ENCODE measurements at regions not wholly inside any gene's neighbourhood (a gene's known extent, or its start where the extent isn't known, plus 50 kb on each side); places are given as distances from the start of the nearest gene placed in this dataset.
"Not testable (repeated sequence)": the region's sequence is repeated elsewhere in the genome, so short reads cannot be mapped to it uniquely, and the experiment has no call there.

DNA sequence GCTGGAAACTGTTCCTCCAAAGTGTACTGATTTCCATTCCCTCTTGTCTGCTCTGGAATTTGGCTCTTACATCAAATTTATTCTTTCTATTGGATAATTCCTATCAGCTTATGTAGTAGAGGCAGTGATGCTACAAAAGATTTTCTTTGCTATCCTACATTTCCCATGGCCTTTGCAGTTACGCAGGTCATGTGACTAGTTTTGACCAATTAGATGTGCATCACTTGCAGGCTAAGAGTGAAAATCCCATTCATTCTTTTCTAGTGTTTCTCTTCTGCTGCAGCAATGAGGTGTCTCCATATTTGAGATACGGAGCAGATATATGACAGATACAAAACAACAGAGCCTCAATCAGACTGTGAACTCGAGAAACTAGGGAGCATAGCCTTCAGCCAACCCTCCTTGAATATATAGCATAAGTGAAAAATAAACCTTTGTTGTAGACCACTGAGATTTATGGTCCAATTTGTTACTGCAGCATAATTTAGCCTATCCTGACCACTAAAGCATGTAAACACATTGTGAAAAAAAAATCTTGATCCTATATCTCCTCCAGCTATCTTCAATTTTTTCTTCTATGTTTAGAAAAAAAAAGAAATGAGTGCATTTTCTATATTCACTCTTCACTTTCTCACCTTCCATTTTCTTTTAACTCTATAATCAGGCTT is 102.0 kb downstream of the HNMT start:
- DNase-seq = no peak

DNA sequence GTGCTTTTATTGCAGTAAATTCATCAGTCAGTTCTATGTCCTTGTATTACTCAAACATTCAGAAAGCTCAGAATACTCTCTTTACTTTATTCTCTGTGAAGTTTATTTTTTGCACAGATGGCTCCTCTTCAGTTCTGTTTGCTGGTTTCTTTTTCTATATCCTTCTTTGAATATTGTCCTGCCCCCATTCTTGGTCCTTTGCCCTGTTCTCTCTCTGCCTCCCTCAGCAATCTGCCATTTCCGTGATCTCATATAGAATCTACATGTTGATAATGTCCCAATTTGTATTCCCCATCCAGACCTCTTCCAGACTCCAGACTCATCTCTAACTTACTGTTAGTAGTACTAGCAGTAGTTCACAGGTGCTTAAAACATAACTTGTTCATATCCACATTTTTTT is 102.6 kb downstream of the HNMT start:
- DNase-seq = no peak

DNA sequence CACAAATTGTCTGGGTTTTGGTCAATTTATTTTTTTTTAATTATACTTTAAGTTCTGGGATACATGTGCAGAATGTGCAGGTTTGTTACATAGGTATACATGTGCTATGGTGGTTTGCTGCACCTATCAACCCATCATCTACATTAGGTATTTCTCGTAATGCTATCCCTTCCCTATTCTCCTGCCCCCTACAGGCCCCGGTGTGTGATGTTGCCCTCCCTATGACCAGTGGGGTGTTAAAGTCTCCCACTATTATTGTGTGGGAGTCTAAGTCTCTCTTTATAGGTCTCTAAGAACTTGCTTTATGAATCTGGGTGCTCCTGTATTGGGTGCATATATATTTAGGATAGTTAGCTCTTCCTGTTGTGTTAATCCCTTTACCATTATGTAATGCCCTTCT is 104.4 kb downstream of the HNMT start:
- DNase-seq = not testable (repeated sequence)

DNA sequence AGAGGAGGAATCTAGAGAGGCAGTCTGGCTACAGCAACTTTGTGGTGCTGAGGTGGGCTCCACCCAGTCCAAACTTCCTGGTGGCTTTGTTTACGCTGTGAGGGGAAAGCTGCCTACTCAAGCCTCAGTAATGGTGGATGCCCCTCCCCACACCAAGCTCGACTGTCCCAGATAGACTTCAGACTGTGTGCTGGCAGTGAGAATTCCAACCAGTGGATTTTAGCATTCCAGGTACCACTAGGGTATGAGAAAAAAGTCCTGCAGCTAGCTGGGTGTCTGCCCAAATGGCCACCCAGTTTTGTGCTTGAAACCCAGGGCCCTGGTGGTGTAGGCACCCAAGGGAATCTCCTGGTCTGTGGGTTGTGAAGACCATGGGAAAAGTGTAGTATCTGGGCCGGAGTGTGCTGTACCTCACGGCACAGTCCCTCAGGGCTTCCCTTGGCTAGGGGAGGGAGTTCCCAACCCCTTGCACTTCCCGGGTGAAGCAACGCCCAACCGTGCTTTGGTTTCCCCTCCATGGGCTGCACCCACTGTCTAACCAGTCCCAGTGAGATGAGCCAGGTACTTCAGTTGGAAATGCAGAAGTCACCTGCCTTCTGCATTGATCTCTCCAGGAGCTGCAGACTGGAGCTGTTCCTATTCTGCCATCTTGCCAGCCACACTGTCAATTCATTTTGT is 106.9 kb downstream of the HNMT start:
- not testable (repeated sequence) for DNase-seq

DNA sequence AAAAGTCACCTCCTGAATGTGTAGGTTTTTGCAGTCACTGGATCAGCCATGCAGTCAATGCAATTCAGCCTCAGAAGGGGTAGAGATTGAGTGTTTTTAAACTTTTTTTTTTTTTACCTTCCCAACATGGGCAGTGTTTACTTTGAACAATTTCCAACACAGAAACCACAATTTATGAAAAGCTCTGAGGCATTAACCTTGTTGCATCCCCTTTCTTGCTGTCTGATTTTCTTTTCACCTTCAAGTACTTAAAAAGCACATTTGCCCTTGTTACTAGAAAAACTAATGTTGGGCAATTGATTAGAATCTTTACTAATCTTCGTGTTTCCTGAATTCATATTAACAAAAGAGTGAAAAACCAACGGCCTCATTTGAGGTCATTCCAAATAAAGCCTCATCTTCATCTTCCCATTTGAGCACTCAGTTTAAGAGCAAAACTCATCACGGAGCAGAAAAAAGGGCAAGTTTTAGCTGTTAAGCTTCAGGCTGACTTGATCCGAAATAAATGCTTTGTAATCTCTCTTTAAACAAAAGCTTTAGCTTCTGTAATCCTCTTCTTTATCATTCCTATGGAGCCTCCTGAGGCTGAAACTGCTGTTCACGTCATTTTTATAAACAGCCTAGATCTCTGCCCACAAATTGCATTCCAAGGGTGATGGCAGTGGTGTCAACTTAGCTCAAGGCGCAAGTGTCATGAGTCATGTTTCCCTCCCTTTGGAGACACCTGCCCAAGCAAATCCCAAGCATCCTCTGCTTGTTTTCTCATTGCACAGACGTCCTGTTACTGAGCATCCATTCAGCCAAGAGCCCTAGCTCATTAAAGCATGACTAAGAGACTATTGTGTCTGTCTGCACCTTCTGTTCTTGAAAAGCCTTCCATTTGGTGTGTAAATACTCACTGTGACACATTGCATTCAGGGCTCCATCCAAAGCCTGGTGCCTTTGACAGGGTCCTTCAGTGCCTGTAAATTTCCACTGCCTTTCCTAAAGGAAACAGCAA is 107.7 kb downstream of the HNMT start:
- peak; percentile 96 for DNase-seq

DNA sequence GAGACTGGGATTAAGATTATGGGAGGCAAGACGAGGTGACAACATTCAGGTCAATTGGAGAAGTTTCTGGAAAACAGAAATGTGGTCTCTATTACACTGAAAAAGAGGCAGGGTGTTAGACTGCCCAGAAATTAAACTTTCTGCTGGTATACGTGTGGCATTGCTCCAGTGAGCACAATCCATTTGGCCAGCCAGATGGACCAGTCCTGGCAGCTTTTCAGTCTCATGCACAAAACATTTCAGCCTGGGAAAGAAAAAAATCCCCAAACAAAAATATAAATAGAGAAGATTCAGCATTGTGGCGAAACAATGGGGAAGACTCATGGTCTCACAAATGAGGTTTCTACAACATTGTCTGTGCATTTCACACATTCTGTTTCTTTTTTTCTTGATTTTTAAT is 113.9 kb downstream of the HNMT start:
- DNase-seq = no peak

DNA sequence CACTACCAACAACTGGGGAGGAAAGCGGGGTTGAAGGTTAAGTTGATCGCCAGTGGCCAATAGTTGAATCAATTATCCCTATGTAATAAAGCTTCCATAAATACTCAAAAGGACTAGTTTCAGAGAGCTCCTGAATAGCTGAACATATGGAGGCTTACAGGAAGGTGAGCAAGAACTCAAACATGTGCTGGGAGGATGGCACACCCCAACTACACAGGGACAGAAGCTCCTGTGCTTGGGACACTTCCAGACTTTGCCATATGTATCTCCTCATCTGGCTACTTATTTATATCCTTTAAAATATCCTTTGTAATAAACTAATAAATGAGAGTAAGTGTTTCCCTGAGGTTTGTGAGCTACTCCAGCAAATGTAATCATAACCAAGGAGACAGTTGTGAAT is 115.7 kb downstream of the HNMT start:
- DNase-seq = no peak

DNA sequence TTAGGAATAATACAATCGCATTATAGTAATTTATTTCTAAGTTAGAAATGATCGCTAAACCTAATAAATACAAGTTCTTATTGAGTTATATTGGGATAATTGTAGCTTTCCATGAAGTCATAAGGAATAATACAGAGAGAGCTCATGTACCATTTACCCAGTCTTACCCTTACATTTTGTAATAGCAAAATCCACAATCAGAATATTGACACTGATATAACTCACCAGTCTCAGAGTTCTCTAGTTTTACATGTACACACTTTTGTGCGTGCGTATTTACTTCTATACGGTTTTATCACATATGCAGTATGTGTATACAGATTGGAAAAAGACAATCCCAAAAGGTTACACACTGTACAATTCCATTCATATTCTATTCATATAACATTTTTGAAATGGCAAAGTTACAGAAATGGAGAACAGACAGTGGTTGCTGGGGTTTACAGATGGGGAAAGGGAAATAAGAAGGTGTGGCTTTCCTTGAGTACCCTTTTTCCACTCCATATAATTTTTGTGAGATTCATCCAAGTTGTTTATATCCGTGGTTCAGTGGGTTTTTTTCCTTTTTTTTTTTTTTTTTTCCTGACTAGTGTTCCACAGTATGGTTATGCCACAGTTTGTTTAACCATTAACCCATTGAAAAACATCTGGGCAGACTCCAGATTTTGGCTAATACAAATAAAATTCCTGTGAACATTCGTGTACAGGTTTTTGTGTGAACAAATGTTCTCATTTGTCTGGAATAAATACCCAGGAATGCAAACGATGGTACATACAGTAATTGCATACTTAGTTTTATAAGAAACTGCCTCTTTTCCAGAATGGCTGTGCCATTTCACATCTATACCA is 117.2 kb downstream of the HNMT start:
- no peak for DNase-seq

DNA sequence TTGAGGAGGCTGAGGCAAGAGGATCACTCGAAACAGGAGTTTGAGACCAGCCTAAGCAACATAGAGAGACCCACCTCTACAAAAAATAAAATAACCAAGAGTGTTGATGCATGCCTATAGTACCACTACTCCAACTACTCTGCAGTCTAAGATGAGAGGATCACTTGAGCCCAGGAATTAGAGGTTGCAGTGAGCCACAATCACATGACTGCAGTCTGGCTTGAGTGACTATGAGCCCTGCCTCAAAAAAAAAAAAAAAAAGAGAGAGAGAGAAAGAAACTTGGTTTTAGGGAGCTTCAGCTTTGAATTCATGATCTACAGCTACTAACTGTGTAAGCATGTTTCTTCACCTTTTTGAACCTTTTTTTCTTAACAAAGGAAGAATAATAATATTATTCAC is 119.9 kb downstream of the HNMT start:
- DNase-seq = no peak

DNA sequence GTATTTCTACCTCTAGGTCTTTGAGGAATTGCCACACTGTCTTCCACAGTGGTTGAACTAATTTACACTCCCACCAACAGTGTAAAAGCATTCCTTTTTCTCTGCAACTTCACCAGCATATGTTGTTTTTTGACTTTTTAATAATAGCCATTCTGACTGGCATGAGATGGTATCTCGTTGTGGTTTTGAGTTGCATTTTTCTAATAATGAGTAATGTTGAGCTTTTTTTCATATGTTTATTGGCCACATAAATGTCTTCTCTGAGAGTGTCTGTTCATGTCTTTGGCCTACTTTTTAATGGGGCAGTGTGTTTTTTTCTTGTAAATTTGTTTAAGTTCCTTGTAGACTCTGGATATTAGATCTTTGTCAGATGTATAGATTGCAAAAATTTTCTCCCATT is 121.2 kb downstream of the HNMT start:
- not testable (repeated sequence) for DNase-seq

DNA sequence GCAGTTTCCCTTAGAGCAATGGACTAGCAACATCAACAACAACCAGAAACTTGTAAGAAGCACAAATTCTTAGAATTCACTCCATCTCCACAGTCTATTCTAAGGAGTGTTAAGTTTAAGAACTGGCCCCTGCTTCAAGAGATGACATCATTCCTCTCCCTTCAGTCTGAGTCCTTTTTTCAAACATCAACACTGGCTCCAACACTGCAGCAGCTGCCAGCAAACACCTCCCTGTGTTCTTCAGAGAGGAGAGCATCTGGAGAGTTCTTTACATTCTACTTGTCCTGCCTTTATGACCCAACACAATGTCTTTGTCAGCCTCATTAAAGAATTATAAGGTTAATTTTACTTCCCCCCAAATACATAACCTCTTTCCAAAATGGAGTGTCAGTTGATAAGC is 122.3 kb downstream of the HNMT start:
- DNase-seq = no peak

DNA sequence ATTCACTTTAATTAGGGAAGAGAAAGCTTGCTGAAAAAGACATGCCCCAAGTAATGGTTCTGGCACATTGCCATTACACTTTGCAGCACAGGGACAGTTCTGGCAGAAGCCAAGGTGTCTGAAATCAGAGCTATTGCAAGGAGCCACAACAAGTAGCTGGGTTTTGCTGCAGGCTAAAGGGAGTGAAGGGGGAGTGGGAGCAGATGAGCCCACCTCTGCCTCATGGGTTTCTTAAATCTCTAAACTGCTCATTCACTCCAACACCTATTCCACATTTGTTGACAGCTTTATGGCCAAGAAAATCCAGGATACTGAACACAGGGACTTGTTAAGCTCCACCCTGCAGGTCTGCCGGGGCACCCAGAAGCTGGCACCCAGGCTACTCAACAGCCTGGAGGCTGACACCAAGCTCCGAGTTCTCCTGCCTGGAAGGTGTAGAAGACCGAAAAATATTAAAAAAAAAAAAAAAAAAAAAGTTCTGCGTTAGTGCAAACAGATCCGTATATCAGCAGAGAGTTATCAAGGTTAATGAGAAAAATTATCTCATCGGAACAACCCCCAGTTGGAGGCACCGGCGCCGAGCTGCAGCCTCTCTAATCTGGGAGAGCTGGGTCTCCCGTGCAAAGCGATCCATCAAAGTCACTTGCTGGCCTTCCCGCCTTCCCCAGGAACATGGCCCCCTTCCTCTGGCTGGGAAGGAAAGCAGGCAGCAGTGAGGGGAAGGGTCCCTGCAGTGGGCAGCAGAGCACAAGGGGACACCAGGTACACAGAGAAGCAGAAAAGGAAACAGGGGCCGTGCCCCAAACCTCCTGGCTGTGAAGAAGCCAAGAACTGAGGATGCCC is 123.7 kb downstream of the HNMT start:
- DNase-seq = peak; percentile 61

DNA sequence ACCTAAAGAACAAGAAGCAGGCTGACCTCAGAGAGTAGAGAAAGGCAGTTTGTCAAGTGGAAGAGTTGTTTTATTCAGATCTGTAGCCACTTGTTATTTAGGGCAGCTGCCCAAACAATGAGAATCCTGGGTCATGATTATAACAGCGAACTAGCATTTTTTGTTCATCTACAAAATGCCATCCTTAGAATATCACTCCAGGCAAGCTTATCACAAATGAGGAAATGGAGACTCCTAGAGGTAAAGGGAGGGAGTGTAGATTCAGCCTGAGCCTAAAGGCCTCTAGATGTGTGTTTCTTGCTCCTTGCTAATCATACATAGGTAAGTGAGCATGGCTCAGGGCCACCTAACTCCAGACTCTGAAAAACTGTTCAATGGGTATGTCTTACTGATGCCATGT is 126.1 kb downstream of the HNMT start:
- no peak for DNase-seq

DNA sequence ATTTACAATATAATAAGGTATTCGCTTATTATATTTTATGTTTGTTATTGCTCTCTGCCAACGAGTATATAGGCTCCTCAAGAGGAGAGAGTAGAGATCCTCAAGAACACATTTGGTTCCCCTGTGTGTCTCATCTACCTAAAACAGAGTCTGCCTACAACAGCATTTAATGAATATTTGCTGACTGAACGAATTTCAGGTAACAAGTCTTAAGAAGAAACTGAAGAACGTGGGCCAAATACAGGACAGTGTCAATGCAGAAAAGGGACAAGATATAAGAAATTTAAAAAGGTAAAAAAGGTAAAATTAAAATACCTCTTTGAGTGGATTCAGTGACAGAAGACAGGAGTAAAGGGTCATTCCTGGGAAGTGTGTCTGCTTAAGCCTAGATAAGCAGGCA is 129.2 kb downstream of the HNMT start:
- no peak for DNase-seq

DNA sequence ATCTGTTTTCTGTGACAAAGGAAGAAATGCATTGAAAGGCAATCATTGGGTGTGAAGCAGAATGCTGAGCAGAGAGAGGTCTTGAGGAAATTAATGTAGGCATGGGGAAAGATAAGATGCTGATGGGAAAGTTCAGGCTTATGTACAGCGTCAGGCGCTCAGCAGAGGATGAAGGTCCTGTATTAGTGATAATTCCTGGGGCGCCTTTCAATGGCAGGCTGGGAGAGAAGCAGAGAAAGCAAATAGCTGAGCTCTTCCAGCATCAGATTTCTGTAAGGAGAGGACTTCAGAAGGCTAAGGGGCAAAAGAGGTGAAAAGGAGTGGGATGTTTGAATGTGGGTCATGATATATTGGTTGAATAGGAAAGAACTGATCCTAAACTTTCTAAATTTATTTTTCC is 129.8 kb downstream of the HNMT start:
- DNase-seq = no peak

DNA sequence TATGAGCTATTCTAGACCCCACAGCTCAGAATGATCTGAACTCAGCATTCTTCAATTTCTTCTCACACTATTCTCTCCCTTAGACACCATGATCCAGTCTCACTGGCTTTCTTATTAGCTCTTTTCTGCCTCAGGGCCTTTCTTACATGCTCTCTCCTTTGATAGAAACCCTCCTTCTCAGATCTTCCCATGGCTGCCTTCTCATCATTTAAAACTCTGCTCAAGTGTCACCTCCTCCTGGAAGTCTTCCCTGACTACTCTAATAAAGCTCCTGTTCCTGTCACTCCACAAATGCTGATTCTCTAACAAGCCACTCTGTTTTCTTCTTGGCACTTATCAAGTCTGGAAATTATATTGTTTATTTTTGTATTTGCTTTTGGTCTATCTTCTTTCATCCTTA is 131.1 kb downstream of the HNMT start:
- no peak for DNase-seq

DNA sequence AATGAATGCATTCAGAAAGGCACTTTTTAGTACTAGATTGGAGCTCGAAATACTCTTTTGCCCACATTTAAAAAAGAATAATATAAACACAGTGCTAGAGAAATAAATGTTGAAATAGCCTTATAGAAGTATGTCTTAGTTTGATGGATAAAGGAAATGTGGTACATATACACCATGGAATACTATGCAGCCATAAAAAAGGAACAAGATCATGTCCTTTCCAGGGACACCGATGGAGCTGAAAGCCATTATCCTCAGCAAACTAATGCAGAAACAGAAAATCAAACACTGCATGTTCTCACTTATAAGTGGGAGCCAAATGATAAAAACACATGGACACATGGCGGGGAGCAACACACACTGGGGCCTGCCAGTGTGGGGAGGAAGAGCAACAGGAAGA is 135.0 kb downstream of the HNMT start:
- DNase-seq = not testable (repeated sequence)

DNA sequence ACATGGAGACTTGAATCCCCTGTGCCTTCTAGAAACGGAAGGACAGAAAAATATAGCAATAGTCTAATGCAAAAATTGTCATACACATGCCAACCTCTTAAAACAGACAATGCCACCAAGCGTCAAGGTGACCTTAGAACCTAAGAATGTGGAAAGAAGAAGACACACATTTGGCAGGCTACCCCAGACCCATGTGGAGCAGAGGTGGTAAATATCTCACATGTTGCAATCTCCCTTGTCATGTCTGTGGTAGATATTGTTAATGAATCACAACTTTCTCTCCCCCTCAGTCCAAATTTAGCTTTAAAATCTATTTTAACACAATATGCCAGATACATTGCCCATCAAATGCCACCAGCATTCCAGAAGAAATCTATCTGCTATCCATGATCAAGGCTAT is 137.4 kb downstream of the HNMT start:
- DNase-seq = no peak

DNA sequence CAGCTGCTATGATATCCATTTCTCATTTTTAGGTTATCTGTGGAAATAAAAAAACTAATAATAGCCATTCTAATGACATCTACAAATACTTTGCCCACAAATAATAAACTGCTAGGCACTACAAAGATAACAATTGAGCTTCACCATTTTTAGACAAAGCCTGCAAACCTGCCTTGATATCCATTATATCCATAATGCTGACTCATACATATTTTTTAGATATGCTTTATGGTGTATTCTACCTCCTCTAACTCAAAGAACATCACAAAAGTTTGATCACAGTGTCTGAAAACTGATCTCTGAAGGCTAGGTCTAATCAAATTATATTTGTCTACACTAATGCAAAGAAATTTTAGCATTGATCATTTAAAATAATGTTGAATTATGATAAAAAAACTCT is 138.4 kb downstream of the HNMT start:
- no peak for DNase-seq

DNA sequence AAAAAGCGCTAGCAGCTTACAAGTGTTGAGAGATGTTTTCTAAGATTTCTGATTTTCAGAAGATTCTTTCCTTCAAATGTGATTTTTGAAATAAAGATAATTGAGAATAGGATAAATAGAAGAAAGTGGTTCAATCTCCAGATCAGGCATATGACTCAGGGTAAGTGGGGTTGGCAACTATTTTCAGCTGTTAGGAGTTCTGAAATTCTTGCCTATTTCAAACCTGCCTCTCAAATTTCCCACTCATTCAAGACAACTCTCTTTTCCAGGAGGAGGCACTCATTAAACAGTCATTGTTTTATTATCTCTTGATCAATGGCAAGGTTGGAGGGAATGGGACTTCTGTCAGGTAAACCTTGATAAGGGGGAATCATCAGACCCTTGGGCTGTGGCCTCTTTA is 138.9 kb downstream of the HNMT start:
- DNase-seq = no peak

DNA sequence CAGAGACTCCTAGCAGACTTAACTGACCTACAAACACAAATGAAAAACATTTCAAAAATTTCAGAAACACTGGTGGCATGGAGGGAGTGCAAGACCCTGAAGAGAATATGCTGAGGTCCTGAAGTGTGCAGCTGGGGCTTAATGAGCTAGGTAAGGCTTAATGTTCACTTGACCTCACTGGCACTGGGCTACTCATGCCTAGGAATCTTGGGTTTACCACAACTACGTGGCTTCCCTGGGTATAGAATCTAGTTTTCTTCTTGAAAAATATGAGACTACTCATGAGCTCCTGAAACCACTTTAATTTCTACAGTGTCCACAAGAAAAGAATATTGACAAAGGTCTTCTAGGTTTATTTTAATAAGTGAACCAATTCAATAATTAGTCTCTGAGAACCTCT is 139.8 kb downstream of the HNMT start:
- DNase-seq = no peak

DNA sequence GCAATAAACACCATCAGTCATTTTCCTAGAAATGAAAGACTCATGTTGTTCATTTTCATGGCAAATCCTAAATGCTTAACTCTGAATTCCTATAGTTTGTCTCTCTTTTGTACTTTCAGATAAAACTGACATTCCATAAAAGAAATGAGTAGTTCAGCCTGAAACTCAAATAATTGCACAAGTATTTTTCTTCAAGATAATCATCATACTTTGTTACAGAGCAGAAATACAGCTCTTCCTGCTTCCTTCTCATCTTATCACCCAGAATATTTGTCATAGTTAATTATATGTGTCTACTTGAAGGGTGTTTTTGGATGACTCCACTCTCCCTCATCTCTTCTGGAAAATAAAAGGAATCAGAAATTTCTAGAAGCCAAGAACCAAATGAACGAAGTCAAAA is 141.1 kb downstream of the HNMT start:
- DNase-seq = no peak
